HEK293 (cell line): ENCODE measurements at regions not wholly inside any gene's neighbourhood (a gene's known extent, or its start where the extent isn't known, plus 50 kb on each side); places are given as distances from the start of the nearest gene placed in this dataset.

Experiments
- CTCF ChIA-PET: fragments of 350-600 bp; formaldehyde crosslinking; extraction: SDS; loops from one replicate; lab custom pipeline; 2021; ENCODE audit warnings: antibody characterized with exemption; lab: Yijun Ruan, JAX
- POLR2A ChIA-PET: fragments of 300-600 bp; formaldehyde crosslinking; extraction: SDS; loops from one replicate; lab custom pipeline; 2020; ENCODE audit warnings: antibody characterized with exemption, inconsistent platforms; lab: Yijun Ruan, JAX
- H3K27ac ChIP-seq: fragments of 200-500 bp; sonication (Bioruptor generic); 2 replicates; pipeline ENCODE4 v1.5.1; 2014; ENCODE audit warnings: low read depth, low read length, control low read depth, inconsistent platforms; ENCODE audit errors: extremely low read depth
- H3K36me3 ChIP-seq, 2 experiments: fragments of 200-500 bp in 1 of 2; sonication (Bioruptor generic) in 1 of 2; 1 replicate in 1 of 2; 2 replicates in 1 of 2; pipeline ENCODE4 v1.5.1; 2014 to 2017; ENCODE audit warnings: inconsistent platforms in 2 of 2, low read length in 2 of 2; ENCODE audit not compliant: control insufficient read depth in 2 of 2, insufficient read depth in 1 of 2
- H3K4me1 ChIP-seq: fragments of 200-500 bp; sonication (Bioruptor generic); 2 replicates; pipeline ENCODE4 v1.5.1; 2014; ENCODE audit warnings: mild to moderate bottlenecking, low read length, inconsistent platforms; ENCODE audit not compliant: control insufficient read depth, insufficient read depth
- H3K4me3 ChIP-seq: 2 replicates; pipeline ENCODE4 v1.5.1; 2011; ENCODE audit warnings: low read depth, mild to moderate bottlenecking, control low read depth, low read length, moderate library complexity
- H3K9me3 ChIP-seq: fragments of 200-500 bp; sonication (Bioruptor generic); 2 replicates; pipeline ENCODE4 v1.5.1; 2014; ENCODE audit warnings: low read depth, low read length, inconsistent platforms; ENCODE audit not compliant: control insufficient read depth, insufficient read depth
- BCL6B ChIP-seq: fragments of 450-650 bp; formaldehyde crosslinking; IDR thresholded peaks from 2 replicates; pipeline ENCODE4 v1.5.1; 2017; ENCODE audit warnings: missing biosample characterization, missing genetic modification characterization
- CTCF ChIP-seq: fragments of 450-650 bp; formaldehyde crosslinking; IDR thresholded peaks from 2 replicates; pipeline ENCODE4 v1.5.1; 2016; ENCODE audit warnings: missing biosample characterization, missing genetic modification characterization
- FEZF1 ChIP-seq: fragments of 450-650 bp; formaldehyde crosslinking; IDR thresholded peaks from 2 replicates; pipeline ENCODE4 v1.5.1; 2016; ENCODE audit warnings: missing biosample characterization, missing genetic modification characterization
- GLIS2 ChIP-seq: fragments of 450-650 bp; formaldehyde crosslinking; IDR thresholded peaks from 2 replicates; pipeline ENCODE4 v1.5.1; 2016; ENCODE audit warnings: missing biosample characterization, missing genetic modification characterization
- KLF16 ChIP-seq: fragments of 450-650 bp; formaldehyde crosslinking; IDR thresholded peaks from 2 replicates; pipeline ENCODE4 v1.5.1; 2017; ENCODE audit warnings: missing biosample characterization, missing genetic modification characterization
- OVOL3 ChIP-seq: fragments of 450-650 bp; formaldehyde crosslinking; IDR thresholded peaks from 2 replicates; pipeline ENCODE4 v1.5.1; 2016; ENCODE audit warnings: missing biosample characterization, missing genetic modification characterization
- PATZ1 ChIP-seq: fragments of 450-650 bp; formaldehyde crosslinking; IDR thresholded peaks from 2 replicates; pipeline ENCODE4 v1.5.1; 2016; ENCODE audit warnings: missing biosample characterization, missing genetic modification characterization
- SP3 ChIP-seq: fragments of 450-650 bp; formaldehyde crosslinking; IDR thresholded peaks from 2 replicates; pipeline ENCODE4 v1.5.1; 2016; ENCODE audit warnings: missing biosample characterization, missing genetic modification characterization
- ZEB2 ChIP-seq: fragments of 450-650 bp; formaldehyde crosslinking; IDR thresholded peaks from 2 replicates; pipeline ENCODE4 v1.5.1; 2016; ENCODE audit warnings: missing biosample characterization, missing genetic modification characterization
- ZNF175 ChIP-seq: fragments of 450-650 bp; formaldehyde crosslinking; IDR thresholded peaks from 2 replicates; pipeline ENCODE4 v1.5.1; 2016; ENCODE audit warnings: missing biosample characterization, missing genetic modification characterization
- ZNF19 ChIP-seq: fragments of 450-650 bp; formaldehyde crosslinking; IDR thresholded peaks from 2 replicates; pipeline ENCODE4; 2016; ENCODE audit warnings: missing biosample characterization, missing genetic modification characterization, low read depth
- ZNF274 ChIP-seq, 2 experiments: fragments of 200-500 bp in 1 of 2; fragments of 450-650 bp in 1 of 2; sonication (Bioruptor generic) in 1 of 2; formaldehyde crosslinking in 1 of 2; IDR thresholded peaks; 2 replicates each; pipeline versions ENCODE4 v1.5.1 to v1.6.1; 2014 to 2016; ENCODE audit warnings: borderline replicate concordance in 1 of 2, inconsistent platforms in 1 of 2, low read length in 1 of 2, missing biosample characterization in 1 of 2, missing genetic modification characterization in 1 of 2
- ZNF366 ChIP-seq: fragments of 450-650 bp; formaldehyde crosslinking; conservative IDR thresholded peaks from 2 replicates; pipeline ENCODE4 v1.5.1; 2016; ENCODE audit warnings: missing biosample characterization, missing genetic modification characterization
- ZNF394 ChIP-seq: fragments of 450-650 bp; formaldehyde crosslinking; IDR thresholded peaks from 2 replicates; pipeline ENCODE4 v1.5.1; 2016; ENCODE audit warnings: missing biosample characterization, missing genetic modification characterization, mild to moderate bottlenecking, moderate library complexity, borderline replicate concordance
- ZNF549 ChIP-seq: fragments of 450-650 bp; IDR thresholded peaks from 2 replicates; pipeline ENCODE4 v1.5.1; 2018; ENCODE audit warnings: missing biosample characterization, missing genetic modification characterization, mild to moderate bottlenecking, inconsistent platforms, moderate library complexity
- ZNF629 ChIP-seq: fragments of 450-650 bp; formaldehyde crosslinking; IDR thresholded peaks from 2 replicates; pipeline ENCODE4 v1.5.1; 2017; ENCODE audit warnings: missing biosample characterization, missing genetic modification characterization
- ZNF639 ChIP-seq: fragments of 450-650 bp; formaldehyde crosslinking; IDR thresholded peaks from 2 replicates; pipeline ENCODE4 v1.5.1; 2016; ENCODE audit warnings: missing biosample characterization, missing genetic modification characterization
- ZNF658 ChIP-seq: fragments of 450-650 bp; formaldehyde crosslinking; IDR thresholded peaks from 2 replicates; pipeline ENCODE4; 2016; ENCODE audit warnings: missing biosample characterization, missing genetic modification characterization
- ZNF664 ChIP-seq: fragments of 450-650 bp; formaldehyde crosslinking; IDR thresholded peaks from 2 replicates; pipeline ENCODE4 v1.5.1; 2016; ENCODE audit warnings: missing biosample characterization, missing genetic modification characterization
- ZNF670 ChIP-seq: fragments of 450-650 bp; formaldehyde crosslinking; IDR thresholded peaks from 2 replicates; pipeline ENCODE4 v1.5.1; 2016; ENCODE audit warnings: missing biosample characterization, missing genetic modification characterization, low read depth
- ZNF707 ChIP-seq: fragments of 450-650 bp; formaldehyde crosslinking; IDR thresholded peaks from 2 replicates; pipeline ENCODE4 v1.5.1; 2016; ENCODE audit warnings: missing biosample characterization, missing genetic modification characterization
- ZNF768 ChIP-seq: fragments of 450-650 bp; formaldehyde crosslinking; IDR thresholded peaks from 2 replicates; pipeline ENCODE4 v1.5.1; 2018; ENCODE audit warnings: missing biosample characterization, mild to moderate bottlenecking, missing genetic modification characterization
- TF ChIP-seq, protein P1 (sequence below): fragments of 450-650 bp; formaldehyde crosslinking; IDR thresholded peaks from 2 replicates; pipeline ENCODE4 v1.5.1; 2016; ENCODE audit warnings: missing biosample characterization, missing genetic modification characterization, low read depth
- TF ChIP-seq, protein P2 (sequence below): fragments of 450-650 bp; formaldehyde crosslinking; IDR thresholded peaks from 2 replicates; pipeline ENCODE4 v1.5.1; 2016; ENCODE audit warnings: missing biosample characterization, missing genetic modification characterization

- no peaks in the 10 kb centered on the region for H3K9me3 ChIP-seq
- TF ChIP-seq ZNF366 (no peak), FEZF1 (tag by site-specific recombination) (no peak), KLF16 (tag by site-specific recombination) (no peak), ZEB2 (no peak), OVOL3 (tag by site-specific recombination) (no peak), ZNF175 (tag by site-specific recombination) (no peak), ZNF274 (IDR thresholded peaks at IDR 0.05; ENCODE audit: low read length) (no peak), ZNF274 (tag by site-specific recombination; IDR thresholded peaks at IDR 0.05; ENCODE audit: borderline replicate concordance) (no peak), ZNF639 (tag by site-specific recombination) (no peak), ZNF664 (no peak), ZNF549 (tag by site-specific recombination) (no peak), ZNF19 (tag by site-specific recombination) (no peak), GLIS2 (no peak), ZNF629 (tag by site-specific recombination) (no peak), ZNF394 (tag by site-specific recombination) (no peak)
- TF ChIP-seq, all 188 proteins: peak for 0
- ChIA-PET POLR2A (interaction anchor here (1.2 kb wide), 1 partner anchor 141 kb away, joined by 5 read pairs; the partner anchor contains the start of gene TLE4), CTCF (interaction anchor here (0.6 kb wide), 1 partner anchor 155 kb away, joined by 3 read pairs; no protein-coding TSS in a partner anchor)
- no peaks in the 10 kb centered on the region for H3K36me3 ChIP-seq
- no peak overlapping the region for H3K4me3 ChIP-seq
- H3K4me1 ChIP-seq: no peaks in the 10 kb centered on the region
- H3K27ac ChIP-seq: no peak overlapping the region
Measured at GRCh38 chr9:79430619-79431018, 141.1 kb upstream of the TLE4 start.

DNA sequence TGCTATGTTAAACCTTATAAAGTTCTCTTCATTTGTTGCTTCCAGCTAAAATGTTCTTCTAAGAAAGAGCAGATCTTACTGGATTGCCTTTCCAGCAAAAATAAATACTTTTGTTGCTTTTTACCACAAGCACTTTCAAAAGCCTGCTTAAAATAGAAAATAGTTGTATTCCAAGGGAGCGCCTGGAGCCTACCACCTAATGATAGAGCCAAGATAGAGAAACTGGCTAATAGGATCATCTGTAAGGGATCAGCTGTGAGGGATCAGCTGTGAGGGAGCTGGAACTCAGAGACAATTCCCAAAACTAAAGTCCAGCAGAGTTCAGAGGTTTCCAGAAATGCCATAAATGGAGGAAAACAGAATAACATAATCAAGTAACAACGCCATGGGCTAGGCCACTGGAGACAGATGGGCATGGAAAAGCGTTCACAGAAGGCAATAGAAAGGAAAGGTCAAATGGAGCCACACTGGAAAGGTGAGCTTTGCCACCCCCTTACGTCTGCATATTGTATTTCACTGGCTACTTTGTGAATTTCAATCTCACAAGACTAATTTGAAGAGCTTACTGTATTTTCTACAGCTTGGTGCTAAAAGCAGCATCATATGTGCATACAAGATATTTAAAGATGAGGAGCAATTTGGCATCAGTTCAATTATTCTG is 140.6 kb upstream of the TLE4 start:
- TF ChIP-seq, protein P1, sequence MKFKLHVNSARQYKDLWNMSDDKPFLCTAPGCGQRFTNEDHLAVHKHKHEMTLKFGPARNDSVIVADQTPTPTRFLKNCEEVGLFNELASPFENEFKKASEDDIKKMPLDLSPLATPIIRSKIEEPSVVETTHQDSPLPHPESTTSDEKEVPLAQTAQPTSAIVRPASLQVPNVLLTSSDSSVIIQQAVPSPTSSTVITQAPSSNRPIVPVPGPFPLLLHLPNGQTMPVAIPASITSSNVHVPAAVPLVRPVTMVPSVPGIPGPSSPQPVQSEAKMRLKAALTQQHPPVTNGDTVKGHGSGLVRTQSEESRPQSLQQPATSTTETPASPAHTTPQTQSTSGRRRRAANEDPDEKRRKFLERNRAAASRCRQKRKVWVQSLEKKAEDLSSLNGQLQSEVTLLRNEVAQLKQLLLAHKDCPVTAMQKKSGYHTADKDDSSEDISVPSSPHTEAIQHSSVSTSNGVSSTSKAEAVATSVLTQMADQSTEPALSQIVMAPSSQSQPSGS: no peak
- TF ChIP-seq ZNF707 (no peak), ZNF670 (tag by site-specific recombination) (no peak), PATZ1 (tag by site-specific recombination) (no peak), CTCF (tag by site-specific recombination) (no peak), SP3 (tag by site-specific recombination) (no peak), BCL6B (tag by site-specific recombination) (no peak), ZNF658 (tag by site-specific recombination) (no peak), ZNF768 (tag by site-specific recombination) (no peak)
- TF ChIP-seq, protein P2, sequence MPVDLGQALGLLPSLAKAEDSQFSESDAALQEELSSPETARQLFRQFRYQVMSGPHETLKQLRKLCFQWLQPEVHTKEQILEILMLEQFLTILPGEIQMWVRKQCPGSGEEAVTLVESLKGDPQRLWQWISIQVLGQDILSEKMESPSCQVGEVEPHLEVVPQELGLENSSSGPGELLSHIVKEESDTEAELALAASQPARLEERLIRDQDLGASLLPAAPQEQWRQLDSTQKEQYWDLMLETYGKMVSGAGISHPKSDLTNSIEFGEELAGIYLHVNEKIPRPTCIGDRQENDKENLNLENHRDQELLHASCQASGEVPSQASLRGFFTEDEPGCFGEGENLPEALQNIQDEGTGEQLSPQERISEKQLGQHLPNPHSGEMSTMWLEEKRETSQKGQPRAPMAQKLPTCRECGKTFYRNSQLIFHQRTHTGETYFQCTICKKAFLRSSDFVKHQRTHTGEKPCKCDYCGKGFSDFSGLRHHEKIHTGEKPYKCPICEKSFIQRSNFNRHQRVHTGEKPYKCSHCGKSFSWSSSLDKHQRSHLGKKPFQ (tag by site-specific recombination): no peak
- TF ChIP-seq, all 188 proteins: peak for 0
- H3K27ac ChIP-seq: no peak overlapping the region
- ChIA-PET POLR2A (interaction anchor here (1.2 kb wide), 1 partner anchor 140 kb away, joined by 5 read pairs; the partner anchor contains the start of gene TLE4), CTCF (interaction anchor here (0.6 to 0.8 kb wide), 2 partner anchors 17 to 154 kb away, joined by 3 to 5 read pairs; no protein-coding TSS in a partner anchor)
- H3K4me1 ChIP-seq: no peaks in the 10 kb centered on the region
- H3K9me3 ChIP-seq: no peaks in the 10 kb centered on the region
- H3K36me3 ChIP-seq: no peaks in the 10 kb centered on the region
- no peak overlapping the region for H3K4me3 ChIP-seq
